Fibroblast of lung (primary cell): ENCODE measurements at regions not wholly inside any gene's neighbourhood (a gene's known extent, or its start where the extent isn't known, plus 50 kb on each side); places are given as distances from the start of the nearest gene placed in this dataset.

Experiments used
- EZH2 ChIP-seq: IDR thresholded peaks from 2 replicates; pipeline ENCODE4 v1.5.1; 2012; ENCODE audit warnings: low read length, control low read depth, mild to moderate bottlenecking; ENCODE audit errors: missing control alignments
- TF ChIP-seq, protein P1 (sequence below), 2 donors: IDR thresholded peaks in 1 of 2; conservative IDR thresholded peaks in 1 of 2; 1 replicate in 1 of 2; 2 replicates in 1 of 2; pipeline ENCODE4 v1.5.1; 2011 to 2012; ENCODE audit warnings: low read length in 2 of 2, control low read depth in 1 of 2, inconsistent platforms in 1 of 2, low read depth in 1 of 2, mild to moderate bottlenecking in 1 of 2

DNA sequence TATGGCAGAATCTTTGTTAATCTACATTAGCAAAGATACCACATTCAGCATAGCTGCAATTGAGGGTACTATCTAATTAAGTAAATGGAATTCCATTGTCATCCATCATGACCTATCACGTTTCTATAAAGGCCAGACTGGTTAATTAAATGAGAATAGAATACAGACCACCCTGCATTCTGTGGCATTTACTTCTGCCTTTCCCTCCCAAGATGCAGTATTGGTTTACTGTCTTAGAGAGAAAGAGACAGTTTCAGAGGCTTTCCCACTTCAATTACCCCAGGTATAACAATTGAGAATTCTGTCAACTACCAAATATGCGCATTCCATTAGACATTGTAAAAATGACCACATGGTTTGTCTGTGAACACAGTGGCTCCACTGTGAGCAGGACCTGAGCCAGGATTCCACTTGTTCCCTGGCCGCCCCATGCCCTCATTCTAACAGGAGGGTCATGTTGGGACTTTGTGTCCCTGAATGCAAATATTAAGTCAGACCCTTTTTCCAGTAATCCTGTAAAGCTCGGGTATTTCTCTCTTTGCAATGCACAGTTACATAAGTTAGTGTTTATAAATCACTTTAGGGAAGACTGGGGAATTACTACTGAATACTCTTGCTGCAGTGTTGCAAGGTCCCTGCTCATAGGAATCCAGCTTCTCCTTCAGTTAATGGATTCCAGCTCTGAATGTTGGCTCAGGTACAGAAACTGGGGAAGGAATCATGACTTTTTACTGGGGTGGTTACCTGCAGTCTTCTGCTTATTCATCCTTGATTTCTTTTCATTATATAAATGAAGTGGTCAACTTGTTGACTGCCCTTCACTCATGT is 261.0 kb downstream of the PDGFC start:
- no peak for TF ChIP-seq EZH2
- TF ChIP-seq, protein P1, sequence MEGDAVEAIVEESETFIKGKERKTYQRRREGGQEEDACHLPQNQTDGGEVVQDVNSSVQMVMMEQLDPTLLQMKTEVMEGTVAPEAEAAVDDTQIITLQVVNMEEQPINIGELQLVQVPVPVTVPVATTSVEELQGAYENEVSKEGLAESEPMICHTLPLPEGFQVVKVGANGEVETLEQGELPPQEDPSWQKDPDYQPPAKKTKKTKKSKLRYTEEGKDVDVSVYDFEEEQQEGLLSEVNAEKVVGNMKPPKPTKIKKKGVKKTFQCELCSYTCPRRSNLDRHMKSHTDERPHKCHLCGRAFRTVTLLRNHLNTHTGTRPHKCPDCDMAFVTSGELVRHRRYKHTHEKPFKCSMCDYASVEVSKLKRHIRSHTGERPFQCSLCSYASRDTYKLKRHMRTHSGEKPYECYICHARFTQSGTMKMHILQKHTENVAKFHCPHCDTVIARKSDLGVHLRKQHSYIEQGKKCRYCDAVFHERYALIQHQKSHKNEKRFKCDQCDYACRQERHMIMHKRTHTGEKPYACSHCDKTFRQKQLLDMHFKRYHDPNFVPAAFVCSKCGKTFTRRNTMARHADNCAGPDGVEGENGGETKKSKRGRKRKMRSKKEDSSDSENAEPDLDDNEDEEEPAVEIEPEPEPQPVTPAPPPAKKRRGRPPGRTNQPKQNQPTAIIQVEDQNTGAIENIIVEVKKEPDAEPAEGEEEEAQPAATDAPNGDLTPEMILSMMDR (conservative IDR thresholded peaks at IDR 0.05 in 1 of 2, IDR thresholded peaks at IDR 0.05 in 1 of 2; ENCODE audit: low read depth in 1 of 2, low read length in 2 of 2): no peak
